IMR-90 (cell line): ENCODE measurements at regions not wholly inside any gene's neighbourhood (a gene's known extent, or its start where the extent isn't known, plus 50 kb on each side); places are given as distances from the start of the nearest gene placed in this dataset.
"Not testable (repeated sequence)": the region's sequence is repeated elsewhere in the genome, so short reads cannot be mapped to it uniquely, and the experiment has no call there.

Experiments used
- ATAC-seq: fragments of 200-7000 bp; cut with Tn5 transposase; 2 replicates; pipeline ENCODE4 v1.9.1; 2020; ENCODE audit warnings: low read depth, mild to moderate bottlenecking, moderate library complexity
- BruUV-seq: library from RNA; stranded (reverse); fragments of 400-500 nt; replicated peaks from 2 replicates; lab custom pipeline; 2021; lab: Mats Ljungman, UMichigan
- CTCF ChIA-PET: fragments of 300-600 bp; formaldehyde crosslinking; extraction: SDS; loops from one replicate; lab custom pipeline; 2021; ENCODE audit warnings: antibody characterized with exemption; lab: Yijun Ruan, JAX
- POLR2A ChIA-PET: fragments of 300-600 bp; sonication (Branson Sonifier 250); formaldehyde crosslinking; loops from one replicate; lab custom pipeline; 2022; ENCODE audit warnings: antibody characterized with exemption; ENCODE audit not compliant: unreplicated experiment; lab: Charles Lee
- DNase-seq: peaks from one replicate; pipeline ENCODE4 v3.0.0; 2013
- H2AFZ ChIP-seq: replicated peaks from 2 replicates; pipeline ENCODE3; 2013; ENCODE audit warnings: low read length, mild to moderate bottlenecking; ENCODE audit not compliant: poor library complexity
- H2AK5ac ChIP-seq: 2 replicates; pipeline ENCODE4 v1.6.1; 2013; ENCODE audit warnings: low read depth, low read length, inconsistent platforms
- H2AK9ac ChIP-seq: replicated peaks from 2 replicates; pipeline ENCODE3; 2013; ENCODE audit warnings: mild to moderate bottlenecking, low read depth, low read length, moderate library complexity; ENCODE audit not compliant: poor library complexity
- H2BK120ac ChIP-seq: 2 replicates; pipeline ENCODE4 v1.6.1; 2013; ENCODE audit warnings: low read depth, low read length, inconsistent platforms
- H2BK15ac ChIP-seq: 3 replicates; pipeline ENCODE4 v1.6.1; 2013; ENCODE audit warnings: low read depth, low read length, inconsistent platforms
- H2BK20ac ChIP-seq: 2 replicates; pipeline ENCODE4 v1.6.1; 2013; ENCODE audit warnings: low read depth, mild to moderate bottlenecking, inconsistent platforms, low read length, moderate library complexity
- H2BK5ac ChIP-seq: 2 replicates; pipeline ENCODE4 v1.6.1; 2013; ENCODE audit warnings: mild to moderate bottlenecking, low read depth, low read length, inconsistent platforms; ENCODE audit not compliant: poor library complexity, severe bottlenecking
- H3K14ac ChIP-seq: replicated peaks from 2 replicates; pipeline ENCODE4 v1.6.1; 2013; ENCODE audit warnings: low read depth, low read length, inconsistent platforms
- H3K18ac ChIP-seq: 2 replicates; pipeline ENCODE4 v1.6.1; 2013; ENCODE audit warnings: low read depth, low read length, control low read depth
- H3K23ac ChIP-seq: 2 replicates; pipeline ENCODE4 v1.6.1; 2013; ENCODE audit warnings: low read depth, low read length, inconsistent platforms
- H3K27ac ChIP-seq: 2 replicates; pipeline ENCODE4 v1.5.1; 2013; ENCODE audit warnings: mild to moderate bottlenecking, control low read depth, low read length; ENCODE audit not compliant: insufficient read depth
- H3K27me3 ChIP-seq: 2 replicates; pipeline ENCODE4 v1.6.1; 2013; ENCODE audit warnings: low read length; ENCODE audit not compliant: control insufficient read depth, insufficient read depth
- H3K36me3 ChIP-seq: 2 replicates; pipeline ENCODE4 v1.6.1; 2013; ENCODE audit warnings: low read length, mixed read lengths; ENCODE audit not compliant: control insufficient read depth, insufficient read depth
- H3K4ac ChIP-seq: 2 replicates; pipeline ENCODE4 v1.6.1; 2013; ENCODE audit warnings: low read depth, low read length, inconsistent platforms
- H3K4me1 ChIP-seq: 2 replicates; pipeline ENCODE4 v1.6.1; 2013; ENCODE audit warnings: low read length, mixed read lengths; ENCODE audit not compliant: control insufficient read depth, insufficient read depth
- H3K4me2 ChIP-seq: 2 replicates; pipeline ENCODE4 v1.6.1; 2013; ENCODE audit warnings: low read depth, mild to moderate bottlenecking, control low read depth, low read length, moderate library complexity
- H3K4me3 ChIP-seq: 2 replicates; pipeline ENCODE4 v1.5.1; 2013; ENCODE audit warnings: low read depth, mild to moderate bottlenecking, control low read depth, low read length, moderate library complexity; ENCODE audit not compliant: insufficient read depth
- H3K56ac ChIP-seq: 2 replicates; pipeline ENCODE4 v1.6.1; 2013; ENCODE audit warnings: low read length, inconsistent platforms; ENCODE audit not compliant: insufficient read depth; ENCODE audit errors: extremely low read depth
- H3K79me1 ChIP-seq, 2 experiments: 2 replicates each; pipeline ENCODE4 v1.6.1; 2013; ENCODE audit warnings: low read length in 2 of 2, inconsistent platforms in 1 of 2, low read depth in 1 of 2
- H3K9ac ChIP-seq: 2 replicates; pipeline ENCODE4 v1.6.1; 2013; ENCODE audit warnings: low read depth, low read length, control low read depth
- H3K9me1 ChIP-seq: 2 replicates; pipeline ENCODE4 v1.6.1; 2013; ENCODE audit warnings: low read length, inconsistent platforms; ENCODE audit not compliant: insufficient read depth
- H3K9me3 ChIP-seq: 2 replicates; pipeline ENCODE4 v1.6.1; 2013; ENCODE audit warnings: low read length; ENCODE audit not compliant: control insufficient read depth, insufficient read depth
- H4K20me1 ChIP-seq: 2 replicates; pipeline ENCODE4 v1.6.1; 2013; ENCODE audit warnings: low read length, inconsistent platforms; ENCODE audit not compliant: insufficient read depth
- H4K5ac ChIP-seq: 2 replicates; pipeline ENCODE4 v1.6.1; 2013; ENCODE audit warnings: mild to moderate bottlenecking, low read depth, low read length, control low read depth
- H4K8ac ChIP-seq, 2 experiments: 2 replicates each; pipeline ENCODE4 v1.6.1; 2013; ENCODE audit warnings: low read depth in 2 of 2, low read length in 2 of 2, control low read depth in 1 of 2, inconsistent platforms in 1 of 2
- H4K91ac ChIP-seq: 2 replicates; pipeline ENCODE4 v1.6.1; 2013; ENCODE audit warnings: low read depth, low read length, inconsistent platforms; ENCODE audit not compliant: insufficient read depth
- WGBS, 2 experiments: methylation state at CpG; one replicate each; pipeline versions ENCODE4 v1.1.5 to v1.1.7; 2013; ENCODE audit warnings: missing lambda C conversion rate in 2 of 2; ENCODE audit not compliant: insufficient read length in 1 of 2; ENCODE audit errors: extremely low coverage in 2 of 2; 5-methylcytosine and 5-hydroxymethylcytosine counted together
- dilution Hi-C: fragments of 300-500 bp; cut with HindIII; formaldehyde crosslinking; loops from one replicate; pipeline ENCODE4 v1.14.3; 2018; ENCODE audit warnings: low sequenced_read_pairs; ENCODE audit not compliant: unreplicated experiment
- in situ Hi-C: fragments of 300-500 bp; cut with MboI; formaldehyde crosslinking; loops from 3 replicates; pipeline ENCODE4 v1.14.3; 2019; ENCODE audit warnings: low sequenced_read_pairs, inconsistent platforms, mixed read lengths
- intact Hi-C: fragments of 100-400 bp; cut with micrococcal nuclease; formaldehyde crosslinking; loops from 2 replicates; pipeline ENCODE4 v1.10.0; 2022

GRCh38 chr5:23410775-23411174, 96.6 kb upstream of the PRDM9 start:
- CTCF ChIA-PET, BruUV-seq: not testable (repeated sequence)

More at GRCh38 chr5:23410775-23411174, 96.6 kb upstream of the PRDM9 start:
- H3K79me1 ChIP-seq, DNase-seq, H3K23ac ChIP-seq, POLR2A ChIA-PET, H3K14ac ChIP-seq, H3K27ac ChIP-seq, H3K27me3 ChIP-seq, H3K18ac ChIP-seq, intact Hi-C loops, H3K4ac ChIP-seq, H2BK5ac ChIP-seq, H3K9me1 ChIP-seq, H3K4me3 ChIP-seq, H4K5ac ChIP-seq, ATAC-seq, H3K56ac ChIP-seq, H3K4me2 ChIP-seq, in situ Hi-C loops, H3K36me3 ChIP-seq, H2BK15ac ChIP-seq, dilution Hi-C loops, H3K9me3 ChIP-seq, H3K9ac ChIP-seq, H2AK5ac ChIP-seq, H2AK9ac ChIP-seq, H2AFZ ChIP-seq, H4K91ac ChIP-seq, H4K8ac ChIP-seq, H3K4me1 ChIP-seq, H2BK120ac ChIP-seq, H2BK20ac ChIP-seq, H4K20me1 ChIP-seq: not testable (repeated sequence)
- WGBS, 2 experiments = 60% methylated on average over 1 of the region's 5 CpGs; no CpG with 5 or more reads in 1 of the 2 experiments
